ENCODE measurements at regions not wholly inside any gene's neighbourhood (a gene's known extent, or its start where the extent isn't known, plus 50 kb on each side); places are given as distances from the start of the nearest gene placed in this dataset.
A peak's percentile ranks its signal among the peaks of the same experiment; 100 is the strongest.

GRCh38 chr3:106740116-106740515 lies 637.1 kb upstream of the CCDC54 start:
- no peaks in the 10 kb centered on the region for H3K36me3 ChIP-seq (ENCODE audit: insufficient read depth, low read length)
- no peak overlapping the region for H2AFZ ChIP-seq (ENCODE audit: low read depth, low read length)
- H3K79me2 ChIP-seq (ENCODE audit: insufficient read depth, low read length), result no peaks in the 10 kb centered on the region
- no peaks in the 10 kb centered on the region for H4K20me1 ChIP-seq (ENCODE audit: insufficient read depth, low read length)
- H3K4me3 ChIP-seq (ENCODE audit: low read depth in 1 of 2, low read length in 2 of 2), result no peak overlapping the region
- no peak overlapping the region for H3K9ac ChIP-seq (ENCODE audit: low read depth, low read length)
- DNase-seq (no peak), ATAC-seq (ENCODE audit: insufficient read depth, low read depth) (no peak)
- H3K27ac ChIP-seq (ENCODE audit: low read length), result no peak overlapping the region
- no peaks in the 10 kb centered on the region for H3K4me1 ChIP-seq (ENCODE audit: insufficient read depth, low read length)
- H3K4me2 ChIP-seq (ENCODE audit: insufficient read depth, low read length), result no peak overlapping the region
- no peaks in the 10 kb centered on the region for H3K27me3 ChIP-seq (ENCODE audit: insufficient read depth, low read length, poor library complexity)
- H3K9me3 ChIP-seq (ENCODE audit: insufficient read depth, low read length, severe bottlenecking), result no peaks in the 10 kb centered on the region
- TF ChIP-seq EZH2 (IDR thresholded peaks at IDR 0.05; ENCODE audit: borderline replicate concordance, low read depth, low read length, severe bottlenecking) (no peak), CTCF (IDR thresholded peaks at IDR 0.05; ENCODE audit: borderline replicate concordance, extremely low read depth, low read length, poor library complexity, severe bottlenecking) (no peak)

- Histone ChIP-seq H3K4me1 (ENCODE audit: insufficient read depth, low read length) (no peaks in the 10 kb centered on the region), H3K27ac (ENCODE audit: low read length) (no peak overlapping the region), H3K9me3 (ENCODE audit: insufficient read depth, low read length, severe bottlenecking) (no peaks in the 10 kb centered on the region), H3K79me2 (ENCODE audit: insufficient read depth, low read length) (no peaks in the 10 kb centered on the region), H3K9ac (ENCODE audit: low read depth, low read length) (no peak overlapping the region), H2AFZ (ENCODE audit: low read depth, low read length) (0 out of 2 replicates have a peak overlapping the region, but pooled peaks have one; percentile 56), H3K36me3 (ENCODE audit: insufficient read depth, low read length) (no peaks in the 10 kb centered on the region), H3K27me3 (ENCODE audit: insufficient read depth, low read length, poor library complexity) (no peaks in the 10 kb centered on the region), H3K4me2 (ENCODE audit: insufficient read depth, low read length) (no peak overlapping the region), H3K4me3 (ENCODE audit: low read depth in 1 of 2, low read length in 2 of 2) (no peak overlapping the region), H4K20me1 (ENCODE audit: insufficient read depth, low read length) (no peaks in the 10 kb centered on the region)
- ATAC-seq (ENCODE audit: insufficient read depth, low read depth) (no peak), DNase-seq (no peak)
- TF ChIP-seq EZH2 (IDR thresholded peaks at IDR 0.05; ENCODE audit: borderline replicate concordance, low read depth, low read length, severe bottlenecking) (no peak), CTCF (IDR thresholded peaks at IDR 0.05; ENCODE audit: borderline replicate concordance, extremely low read depth, low read length, poor library complexity, severe bottlenecking) (no peak)
Observed at GRCh38 chr3:106745344-106746168, 631.7 kb upstream of the CCDC54 start.

GRCh38 chr3:106746286-106746685 lies 631.0 kb upstream of the CCDC54 start:
- no peak for TF ChIP-seq CTCF (IDR thresholded peaks at IDR 0.05; ENCODE audit: borderline replicate concordance, extremely low read depth, low read length, poor library complexity, severe bottlenecking)
- no peak for TF ChIP-seq EZH2 (IDR thresholded peaks at IDR 0.05; ENCODE audit: borderline replicate concordance, low read depth, low read length, severe bottlenecking)
- H3K9ac ChIP-seq (ENCODE audit: low read depth, low read length), result no peak overlapping the region
- H3K4me2 ChIP-seq (ENCODE audit: insufficient read depth, low read length), result no peak overlapping the region
- H3K4me3 ChIP-seq (ENCODE audit: low read depth in 1 of 2, low read length in 2 of 2), result no peak overlapping the region
- no peaks in the 10 kb centered on the region for H4K20me1 ChIP-seq (ENCODE audit: insufficient read depth, low read length)
- DNase-seq (no peak), ATAC-seq (ENCODE audit: insufficient read depth, low read depth) (no peak)
- H3K36me3 ChIP-seq (ENCODE audit: insufficient read depth, low read length), result no peaks in the 10 kb centered on the region
- no peaks in the 10 kb centered on the region for H3K27me3 ChIP-seq (ENCODE audit: insufficient read depth, low read length, poor library complexity)
- H2AFZ ChIP-seq (ENCODE audit: low read depth, low read length), result no peak overlapping the region
- no peaks in the 10 kb centered on the region for H3K9me3 ChIP-seq (ENCODE audit: insufficient read depth, low read length, severe bottlenecking)
- H3K27ac ChIP-seq (ENCODE audit: low read length), result no peak overlapping the region
- no peaks in the 10 kb centered on the region for H3K79me2 ChIP-seq (ENCODE audit: insufficient read depth, low read length)
- no peaks in the 10 kb centered on the region for H3K4me1 ChIP-seq (ENCODE audit: insufficient read depth, low read length)
